ENCODE measurements at regions not wholly inside any gene's neighbourhood (a gene's known extent, or its start where the extent isn't known, plus 50 kb on each side); places are given as distances from the start of the nearest gene placed in this dataset.
A peak's percentile ranks its signal among the peaks of the same experiment; 100 is the strongest.

GRCh38 chr15:60130398-60130797 is 126.3 kb downstream of the FOXB1 start:
- no peak for DNase-seq (ENCODE audit: low read depth)
- H3K4me3 ChIP-seq (ENCODE audit: low read length), result no peak overlapping the region
- no peak for TF ChIP-seq CTCF (conservative IDR thresholded peaks at IDR 0.05; ENCODE audit: low read depth, low read length)

GRCh38 chr15:60130821-60131220 is 126.7 kb downstream of the FOXB1 start:
- no peak for TF ChIP-seq CTCF (conservative IDR thresholded peaks at IDR 0.05; ENCODE audit: low read depth, low read length)
- DNase-seq (ENCODE audit: low read depth), result no peak
- H3K4me3 ChIP-seq (ENCODE audit: low read length), result no peak overlapping the region

- TF ChIP-seq CTCF (conservative IDR thresholded peaks at IDR 0.05; ENCODE audit: low read depth, low read length), result peak; percentile 54
- DNase-seq (ENCODE audit: low read depth), result no peak
- H3K4me3 ChIP-seq (ENCODE audit: low read length), result no peak overlapping the region
Measured at GRCh38 chr15:60134609-60135008, 130.5 kb downstream of the FOXB1 start.

GRCh38 chr15:60135961-60136360 is 131.8 kb downstream of the FOXB1 start:
- H3K4me3 ChIP-seq (ENCODE audit: low read length), result no peak overlapping the region
- no peak for TF ChIP-seq CTCF (conservative IDR thresholded peaks at IDR 0.05; ENCODE audit: low read depth, low read length)
- no peak for DNase-seq (ENCODE audit: low read depth)

- H3K4me3 ChIP-seq (ENCODE audit: low read length), result no peak overlapping the region
- DNase-seq (ENCODE audit: low read depth), result no peak
- no peak for TF ChIP-seq CTCF (conservative IDR thresholded peaks at IDR 0.05; ENCODE audit: low read depth, low read length)
Measured at GRCh38 chr15:60137711-60138396, 133.7 kb downstream of the FOXB1 start.

GRCh38 chr15:60138397-60138968 is 134.4 kb downstream of the FOXB1 start:
- no peak for DNase-seq (ENCODE audit: low read depth)
- no peak for TF ChIP-seq CTCF (conservative IDR thresholded peaks at IDR 0.05; ENCODE audit: low read depth, low read length)
- H3K4me3 ChIP-seq (ENCODE audit: low read length), result no peak overlapping the region

GRCh38 chr15:60152386-60152785 is 148.3 kb downstream of the FOXB1 start:
- TF ChIP-seq CTCF (conservative IDR thresholded peaks at IDR 0.05; ENCODE audit: low read depth, low read length), result no peak
- no peak overlapping the region for H3K4me3 ChIP-seq (ENCODE audit: low read length)
- DNase-seq (ENCODE audit: low read depth), result no peak

All from retinal pigment epithelial cell (primary cell).